ENCODE measurements at regions not wholly inside any gene's neighbourhood (a gene's known extent, or its start where the extent isn't known, plus 50 kb on each side); places are given as distances from the start of the nearest gene placed in this dataset.

- TF ChIP-seq CTCF (IDR thresholded peaks at IDR 0.05): no peak
- no peak for TF ChIP-seq POLR2A (IDR thresholded peaks at IDR 0.05)
Observed at GRCh38 chrX:13932416-13932815, 97.3 kb downstream of the GEMIN8 start.
